ENCODE measurements at regions not wholly inside any gene's neighbourhood (a gene's known extent, or its start where the extent isn't known, plus 50 kb on each side); places are given as distances from the start of the nearest gene placed in this dataset.

- TF ChIP-seq SIN3A (IDR thresholded peaks at IDR 0.05; ENCODE audit: borderline replicate concordance, insufficient read depth, low read depth, low read length), result no peak
- TF ChIP-seq, protein P1, sequence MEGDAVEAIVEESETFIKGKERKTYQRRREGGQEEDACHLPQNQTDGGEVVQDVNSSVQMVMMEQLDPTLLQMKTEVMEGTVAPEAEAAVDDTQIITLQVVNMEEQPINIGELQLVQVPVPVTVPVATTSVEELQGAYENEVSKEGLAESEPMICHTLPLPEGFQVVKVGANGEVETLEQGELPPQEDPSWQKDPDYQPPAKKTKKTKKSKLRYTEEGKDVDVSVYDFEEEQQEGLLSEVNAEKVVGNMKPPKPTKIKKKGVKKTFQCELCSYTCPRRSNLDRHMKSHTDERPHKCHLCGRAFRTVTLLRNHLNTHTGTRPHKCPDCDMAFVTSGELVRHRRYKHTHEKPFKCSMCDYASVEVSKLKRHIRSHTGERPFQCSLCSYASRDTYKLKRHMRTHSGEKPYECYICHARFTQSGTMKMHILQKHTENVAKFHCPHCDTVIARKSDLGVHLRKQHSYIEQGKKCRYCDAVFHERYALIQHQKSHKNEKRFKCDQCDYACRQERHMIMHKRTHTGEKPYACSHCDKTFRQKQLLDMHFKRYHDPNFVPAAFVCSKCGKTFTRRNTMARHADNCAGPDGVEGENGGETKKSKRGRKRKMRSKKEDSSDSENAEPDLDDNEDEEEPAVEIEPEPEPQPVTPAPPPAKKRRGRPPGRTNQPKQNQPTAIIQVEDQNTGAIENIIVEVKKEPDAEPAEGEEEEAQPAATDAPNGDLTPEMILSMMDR (IDR thresholded peaks at IDR 0.05), result no peak
- TF ChIP-seq TCF7L2 (IDR thresholded peaks at IDR 0.05; ENCODE audit: low read depth, low read length), result no peak
- no peak for TF ChIP-seq POLR2AphosphoS5 (IDR thresholded peaks at IDR 0.05; ENCODE audit: low read depth, low read length)
These were observed 1652.0 kb downstream of the NCAM2 start for GRCh38 chr21:22650226-22650625.

All from Panc1 (cell line).